GM19043 (cell line): ENCODE measurements at regions not wholly inside any gene's neighbourhood (a gene's known extent, or its start where the extent isn't known, plus 50 kb on each side); places are given as distances from the start of the nearest gene placed in this dataset.

Experiments
- ATAC-seq: cut with Tn5 transposase; IDR thresholded peaks from one replicate; pipeline ENCODE4 v1.9.1; 2021; ENCODE audit warnings: low read depth; ENCODE audit not compliant: unreplicated experiment

- no peak for ATAC-seq
Observed at GRCh38 chr1:30310966-30311742, 412.2 kb downstream of the MATN1 start.

GRCh38 chr1:30307182-30307581 lies 416.2 kb downstream of the MATN1 start:
- no peak for ATAC-seq

- no peak for ATAC-seq
Observed at GRCh38 chr1:30305519-30305918, 417.9 kb downstream of the MATN1 start.

GRCh38 chr1:30305061-30305460 lies 418.3 kb downstream of the MATN1 start:
- ATAC-seq: no peak

GRCh38 chr1:30304080-30304479 lies 419.3 kb downstream of the MATN1 start:
- ATAC-seq: no peak

GRCh38 chr1:30303387-30303786 lies 420.0 kb downstream of the MATN1 start:
- ATAC-seq: no peak

GRCh38 chr1:30302858-30303257 lies 420.5 kb downstream of the MATN1 start:
- ATAC-seq: no peak

- no peak for ATAC-seq
Observed at GRCh38 chr1:30300669-30301068, 422.7 kb downstream of the MATN1 start.

GRCh38 chr1:30299393-30299792 lies 424.0 kb downstream of the MATN1 start:
- ATAC-seq: no peak

- no peak for ATAC-seq
Observed at GRCh38 chr1:30295674-30296073, 427.7 kb downstream of the MATN1 start.

- no peak for ATAC-seq
Observed at GRCh38 chr1:30295266-30295665, 428.1 kb downstream of the MATN1 start.

- ATAC-seq: no peak
Observed at GRCh38 chr1:30294508-30294907, 428.9 kb downstream of the MATN1 start.

- ATAC-seq: no peak
Observed at GRCh38 chr1:30292451-30292850, 430.9 kb downstream of the MATN1 start.

GRCh38 chr1:30291526-30291925 lies 431.9 kb downstream of the MATN1 start:
- no peak for ATAC-seq

- ATAC-seq: no peak
Observed at GRCh38 chr1:30290581-30290980, 432.8 kb downstream of the MATN1 start.

- no peak for ATAC-seq
Observed at GRCh38 chr1:30287976-30288375, 435.4 kb downstream of the MATN1 start.

- ATAC-seq: no peak
Observed at GRCh38 chr1:30286988-30287839, 436.2 kb downstream of the MATN1 start.

GRCh38 chr1:30286241-30286987 lies 437.0 kb downstream of the MATN1 start:
- no peak for ATAC-seq

- no peak for ATAC-seq
Observed at GRCh38 chr1:30285501-30285932, 437.9 kb downstream of the MATN1 start.

GRCh38 chr1:30284728-30285475 lies 438.5 kb downstream of the MATN1 start:
- ATAC-seq: no peak
